IMR-90 (cell line): ENCODE measurements at regions not wholly inside any gene's neighbourhood (a gene's known extent, or its start where the extent isn't known, plus 50 kb on each side); places are given as distances from the start of the nearest gene placed in this dataset.

Source experiments
- BHLHE40 ChIP-seq: fragments of 150-350 bp; IDR thresholded peaks from 2 replicates; pipeline ENCODE4 v1.6.1; 2016; ENCODE audit warnings: mild to moderate bottlenecking, low read depth, low read length
- CEBPB ChIP-seq: IDR thresholded peaks from 2 replicates; pipeline ENCODE4 v1.6.1; 2012; ENCODE audit warnings: low read depth, low read length, improper control_type of control experiment
- CHD1 ChIP-seq: IDR thresholded peaks from 2 replicates; pipeline ENCODE4 v1.6.1; 2012; ENCODE audit warnings: low read depth, low read length, improper control_type of control experiment
- FOS ChIP-seq: fragments of 150-350 bp; IDR thresholded peaks from 2 replicates; pipeline ENCODE4 v1.6.1; 2016; ENCODE audit warnings: low read depth, low read length
- MAFK ChIP-seq: IDR thresholded peaks from 2 replicates; pipeline ENCODE4 v1.6.1; 2012; ENCODE audit warnings: low read depth, low read length, improper control_type of control experiment
- MAZ ChIP-seq: IDR thresholded peaks from 2 replicates; pipeline ENCODE4 v1.6.1; 2012; ENCODE audit warnings: low read depth, mild to moderate bottlenecking, low read length, improper control_type of control experiment, moderate library complexity, borderline replicate concordance
- POLR2A ChIP-seq: IDR thresholded peaks from 2 replicates; pipeline ENCODE4 v1.6.1; 2012; ENCODE audit warnings: mild to moderate bottlenecking, low read depth, low read length
- RAD21 ChIP-seq: IDR thresholded peaks from 2 replicates; pipeline ENCODE4 v1.6.1; 2012; ENCODE audit warnings: low read length, improper control_type of control experiment
- RFX5 ChIP-seq: IDR thresholded peaks from 2 replicates; pipeline ENCODE4 v1.8.0; 2012; ENCODE audit warnings: low read depth, mild to moderate bottlenecking, low read length, moderate library complexity
- TF ChIP-seq, protein P1 (sequence below): conservative IDR thresholded peaks from 2 replicates; pipeline ENCODE4 v1.5.1; 2012; ENCODE audit warnings: mild to moderate bottlenecking, low read depth, low read length, improper control_type of control experiment
- TF ChIP-seq, protein P2 (sequence below): fragments of 150-350 bp; IDR thresholded peaks from 2 replicates; pipeline ENCODE4 v1.6.1; 2016; ENCODE audit warnings: low read depth, mild to moderate bottlenecking, low read length, moderate library complexity, borderline replicate concordance
- TF ChIP-seq, protein P3 (sequence below): fragments of 150-350 bp; IDR thresholded peaks from 2 replicates; pipeline ENCODE4 v1.6.1; 2017; ENCODE audit warnings: mild to moderate bottlenecking, antibody characterized with exemption, low read length, low read depth

DNA sequence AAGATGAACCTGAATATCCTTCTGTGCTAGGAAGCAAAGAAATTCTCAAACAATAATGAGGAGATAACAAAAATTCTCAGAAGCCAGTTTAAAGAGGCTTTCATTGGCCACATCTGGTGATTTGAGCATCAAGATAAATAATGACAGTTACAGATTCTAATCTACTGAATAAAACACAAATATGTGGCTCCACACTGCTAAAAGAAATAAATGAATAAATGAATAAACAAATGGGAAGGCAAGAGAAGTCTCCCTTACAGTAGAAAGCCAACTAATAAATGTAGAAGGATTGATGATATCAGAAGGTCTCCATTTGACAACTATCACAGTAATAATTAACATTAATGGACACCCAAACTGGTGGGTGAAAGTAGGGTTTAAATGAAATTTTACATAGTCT, 54.6 kb upstream of the ADAM23 start:
- TF ChIP-seq POLR2A: no peak
- TF ChIP-seq, protein P1, sequence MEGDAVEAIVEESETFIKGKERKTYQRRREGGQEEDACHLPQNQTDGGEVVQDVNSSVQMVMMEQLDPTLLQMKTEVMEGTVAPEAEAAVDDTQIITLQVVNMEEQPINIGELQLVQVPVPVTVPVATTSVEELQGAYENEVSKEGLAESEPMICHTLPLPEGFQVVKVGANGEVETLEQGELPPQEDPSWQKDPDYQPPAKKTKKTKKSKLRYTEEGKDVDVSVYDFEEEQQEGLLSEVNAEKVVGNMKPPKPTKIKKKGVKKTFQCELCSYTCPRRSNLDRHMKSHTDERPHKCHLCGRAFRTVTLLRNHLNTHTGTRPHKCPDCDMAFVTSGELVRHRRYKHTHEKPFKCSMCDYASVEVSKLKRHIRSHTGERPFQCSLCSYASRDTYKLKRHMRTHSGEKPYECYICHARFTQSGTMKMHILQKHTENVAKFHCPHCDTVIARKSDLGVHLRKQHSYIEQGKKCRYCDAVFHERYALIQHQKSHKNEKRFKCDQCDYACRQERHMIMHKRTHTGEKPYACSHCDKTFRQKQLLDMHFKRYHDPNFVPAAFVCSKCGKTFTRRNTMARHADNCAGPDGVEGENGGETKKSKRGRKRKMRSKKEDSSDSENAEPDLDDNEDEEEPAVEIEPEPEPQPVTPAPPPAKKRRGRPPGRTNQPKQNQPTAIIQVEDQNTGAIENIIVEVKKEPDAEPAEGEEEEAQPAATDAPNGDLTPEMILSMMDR: no peak
- no peak for TF ChIP-seq CEBPB
- TF ChIP-seq BHLHE40: no peak
- no peak for TF ChIP-seq MAZ
- no peak for TF ChIP-seq FOS
- TF ChIP-seq MAFK: no peak
- TF ChIP-seq, protein P2, sequence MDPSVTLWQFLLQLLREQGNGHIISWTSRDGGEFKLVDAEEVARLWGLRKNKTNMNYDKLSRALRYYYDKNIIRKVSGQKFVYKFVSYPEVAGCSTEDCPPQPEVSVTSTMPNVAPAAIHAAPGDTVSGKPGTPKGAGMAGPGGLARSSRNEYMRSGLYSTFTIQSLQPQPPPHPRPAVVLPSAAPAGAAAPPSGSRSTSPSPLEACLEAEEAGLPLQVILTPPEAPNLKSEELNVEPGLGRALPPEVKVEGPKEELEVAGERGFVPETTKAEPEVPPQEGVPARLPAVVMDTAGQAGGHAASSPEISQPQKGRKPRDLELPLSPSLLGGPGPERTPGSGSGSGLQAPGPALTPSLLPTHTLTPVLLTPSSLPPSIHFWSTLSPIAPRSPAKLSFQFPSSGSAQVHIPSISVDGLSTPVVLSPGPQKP: no peak
- no peak for TF ChIP-seq RAD21
- no peak for TF ChIP-seq RFX5
- no peak for TF ChIP-seq CHD1
- TF ChIP-seq, protein P3, sequence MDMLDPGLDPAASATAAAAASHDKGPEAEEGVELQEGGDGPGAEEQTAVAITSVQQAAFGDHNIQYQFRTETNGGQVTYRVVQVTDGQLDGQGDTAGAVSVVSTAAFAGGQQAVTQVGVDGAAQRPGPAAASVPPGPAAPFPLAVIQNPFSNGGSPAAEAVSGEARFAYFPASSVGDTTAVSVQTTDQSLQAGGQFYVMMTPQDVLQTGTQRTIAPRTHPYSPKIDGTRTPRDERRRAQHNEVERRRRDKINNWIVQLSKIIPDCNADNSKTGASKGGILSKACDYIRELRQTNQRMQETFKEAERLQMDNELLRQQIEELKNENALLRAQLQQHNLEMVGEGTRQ: no peak
